ENCODE measurements at regions not wholly inside any gene's neighbourhood (a gene's known extent, or its start where the extent isn't known, plus 50 kb on each side); places are given as distances from the start of the nearest gene placed in this dataset.

DNA sequence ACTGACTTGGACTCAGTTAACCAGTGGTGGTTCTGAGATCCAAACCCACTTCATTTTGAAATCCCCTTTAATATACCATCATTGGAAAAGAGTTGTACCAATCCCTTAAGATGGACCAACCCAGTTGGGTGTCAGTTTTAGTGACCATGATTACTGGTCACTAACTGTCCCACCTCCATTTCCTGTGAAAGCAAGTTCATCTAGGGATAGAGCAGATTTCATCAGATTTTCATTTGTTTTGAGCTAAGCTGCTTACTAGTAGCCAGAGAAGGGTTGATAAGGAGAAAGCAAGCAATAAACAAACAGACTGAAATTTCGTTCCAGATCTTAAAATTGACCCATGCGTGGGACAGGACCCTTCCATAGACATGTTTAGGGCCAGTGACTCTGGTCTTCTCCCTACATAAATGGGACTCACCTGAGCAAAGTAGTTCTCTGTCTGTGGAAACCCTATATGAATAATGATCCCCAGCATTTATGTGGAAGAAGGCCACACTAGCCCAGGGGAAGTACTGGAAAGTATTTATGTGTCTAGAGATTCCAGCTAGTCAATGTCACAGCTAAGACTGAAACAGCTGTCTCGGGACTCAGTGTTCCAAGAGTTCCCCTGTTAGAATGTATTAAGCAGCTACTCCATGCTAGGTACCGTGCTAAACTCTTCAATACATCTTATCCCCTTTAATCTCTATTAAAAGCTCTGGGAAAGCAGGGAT is 196.0 kb upstream of the BCL6 start:
- TF ChIP-seq, protein P1, sequence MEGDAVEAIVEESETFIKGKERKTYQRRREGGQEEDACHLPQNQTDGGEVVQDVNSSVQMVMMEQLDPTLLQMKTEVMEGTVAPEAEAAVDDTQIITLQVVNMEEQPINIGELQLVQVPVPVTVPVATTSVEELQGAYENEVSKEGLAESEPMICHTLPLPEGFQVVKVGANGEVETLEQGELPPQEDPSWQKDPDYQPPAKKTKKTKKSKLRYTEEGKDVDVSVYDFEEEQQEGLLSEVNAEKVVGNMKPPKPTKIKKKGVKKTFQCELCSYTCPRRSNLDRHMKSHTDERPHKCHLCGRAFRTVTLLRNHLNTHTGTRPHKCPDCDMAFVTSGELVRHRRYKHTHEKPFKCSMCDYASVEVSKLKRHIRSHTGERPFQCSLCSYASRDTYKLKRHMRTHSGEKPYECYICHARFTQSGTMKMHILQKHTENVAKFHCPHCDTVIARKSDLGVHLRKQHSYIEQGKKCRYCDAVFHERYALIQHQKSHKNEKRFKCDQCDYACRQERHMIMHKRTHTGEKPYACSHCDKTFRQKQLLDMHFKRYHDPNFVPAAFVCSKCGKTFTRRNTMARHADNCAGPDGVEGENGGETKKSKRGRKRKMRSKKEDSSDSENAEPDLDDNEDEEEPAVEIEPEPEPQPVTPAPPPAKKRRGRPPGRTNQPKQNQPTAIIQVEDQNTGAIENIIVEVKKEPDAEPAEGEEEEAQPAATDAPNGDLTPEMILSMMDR (IDR thresholded peaks at IDR 0.05), result no peak
- TF ChIP-seq EP300 (IDR thresholded peaks at IDR 0.05), result no peak
